ENCODE measurements at regions not wholly inside any gene's neighbourhood (a gene's known extent, or its start where the extent isn't known, plus 50 kb on each side); places are given as distances from the start of the nearest gene placed in this dataset.

DNA sequence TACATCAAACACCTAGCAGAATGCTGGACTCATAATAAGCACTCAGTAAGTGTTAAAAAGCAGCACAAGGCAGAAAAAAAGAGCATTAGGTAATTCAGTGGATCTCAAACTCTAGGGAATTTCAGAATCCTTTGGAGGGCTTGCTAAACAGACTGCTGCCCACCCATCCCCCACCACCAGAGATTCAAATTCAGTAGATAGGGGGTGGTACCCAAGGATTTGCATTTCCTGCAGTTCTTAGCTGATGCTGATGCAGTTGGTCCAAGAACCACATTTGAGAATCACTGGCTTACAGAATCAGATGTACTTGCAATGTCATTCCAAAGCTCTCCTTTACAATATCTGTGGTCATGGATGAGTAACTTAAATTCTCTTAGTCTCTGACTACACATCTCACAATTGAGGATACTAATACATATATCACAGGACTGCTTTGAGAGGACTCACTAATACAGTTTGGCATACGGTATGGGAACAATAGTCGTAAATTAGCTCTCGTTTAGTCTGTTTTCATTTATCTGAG lies 664.5 kb downstream of the KCNA4 start:
- TF ChIP-seq, protein P1, sequence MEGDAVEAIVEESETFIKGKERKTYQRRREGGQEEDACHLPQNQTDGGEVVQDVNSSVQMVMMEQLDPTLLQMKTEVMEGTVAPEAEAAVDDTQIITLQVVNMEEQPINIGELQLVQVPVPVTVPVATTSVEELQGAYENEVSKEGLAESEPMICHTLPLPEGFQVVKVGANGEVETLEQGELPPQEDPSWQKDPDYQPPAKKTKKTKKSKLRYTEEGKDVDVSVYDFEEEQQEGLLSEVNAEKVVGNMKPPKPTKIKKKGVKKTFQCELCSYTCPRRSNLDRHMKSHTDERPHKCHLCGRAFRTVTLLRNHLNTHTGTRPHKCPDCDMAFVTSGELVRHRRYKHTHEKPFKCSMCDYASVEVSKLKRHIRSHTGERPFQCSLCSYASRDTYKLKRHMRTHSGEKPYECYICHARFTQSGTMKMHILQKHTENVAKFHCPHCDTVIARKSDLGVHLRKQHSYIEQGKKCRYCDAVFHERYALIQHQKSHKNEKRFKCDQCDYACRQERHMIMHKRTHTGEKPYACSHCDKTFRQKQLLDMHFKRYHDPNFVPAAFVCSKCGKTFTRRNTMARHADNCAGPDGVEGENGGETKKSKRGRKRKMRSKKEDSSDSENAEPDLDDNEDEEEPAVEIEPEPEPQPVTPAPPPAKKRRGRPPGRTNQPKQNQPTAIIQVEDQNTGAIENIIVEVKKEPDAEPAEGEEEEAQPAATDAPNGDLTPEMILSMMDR (IDR thresholded peaks at IDR 0.05; ENCODE audit: borderline replicate concordance) = no peak
- no peak for DNase-seq
- Histone ChIP-seq H3K36me3 (no peaks in the 10 kb centered on the region), H3K27me3 (ENCODE audit: low read depth) (no peaks in the 10 kb centered on the region), H3K9me3 (replicated peaks) (no peaks in the 10 kb centered on the region), H3K4me1 (no peaks in the 10 kb centered on the region), H3K4me3 (no peak overlapping the region), H3K27ac (replicated peaks) (no peak overlapping the region)
- intact Hi-C loops (cut with micrococcal nuclease) = no loop called here

GRCh38 chr11:29351301-29351873 lies 665.4 kb downstream of the KCNA4 start:
- Histone ChIP-seq H3K36me3 (no peaks in the 10 kb centered on the region), H3K27ac (replicated peaks) (no peak overlapping the region), H3K4me3 (no peak overlapping the region), H3K4me1 (no peaks in the 10 kb centered on the region), H3K9me3 (replicated peaks) (no peaks in the 10 kb centered on the region), H3K27me3 (ENCODE audit: low read depth) (no peaks in the 10 kb centered on the region)
- intact Hi-C loops (cut with micrococcal nuclease) = no loop called here
- DNase-seq = no peak
- TF ChIP-seq, protein P1 (IDR thresholded peaks at IDR 0.05; ENCODE audit: borderline replicate concordance) = no peak

DNA sequence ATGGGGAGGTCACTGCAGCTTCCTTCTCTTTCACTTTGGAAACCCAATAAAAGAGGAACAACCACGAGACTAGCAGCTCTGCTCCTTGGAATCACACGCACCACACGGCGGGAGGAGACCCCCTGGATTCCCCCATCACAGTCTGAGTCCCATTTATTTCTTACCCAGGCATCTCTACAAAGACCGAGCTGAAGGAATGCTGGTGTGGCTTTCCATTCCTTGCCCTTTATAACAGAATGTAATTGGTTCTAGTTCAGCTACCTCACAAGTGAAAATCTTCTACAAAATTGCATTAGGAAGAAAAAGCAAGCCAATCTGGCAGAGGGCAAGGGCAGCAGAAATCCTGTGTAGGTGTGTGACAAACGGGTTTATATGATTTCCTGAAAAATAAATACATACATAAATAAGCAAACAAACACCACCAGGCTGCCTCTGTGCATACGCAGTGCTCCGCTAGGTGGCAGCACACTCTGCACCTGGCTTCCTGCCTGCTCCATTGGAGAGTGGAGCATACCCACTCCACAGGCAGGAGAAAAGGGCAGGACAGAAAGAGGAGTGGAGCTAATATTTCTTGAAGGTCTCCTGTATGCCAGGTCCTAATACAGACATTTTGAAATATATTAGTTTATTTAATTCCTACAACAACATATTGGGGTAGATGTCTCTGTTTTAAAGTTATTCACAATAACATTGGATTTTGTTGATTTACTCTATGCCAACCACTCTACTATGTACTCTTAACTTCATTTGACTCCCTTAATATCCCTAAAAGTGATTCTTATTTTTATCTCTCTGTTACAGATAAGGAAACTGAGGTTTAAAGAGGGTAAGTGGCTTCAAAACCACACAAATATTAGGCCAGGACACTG lies 673.1 kb downstream of the KCNA4 start:
- TF ChIP-seq, protein P1 (IDR thresholded peaks at IDR 0.05; ENCODE audit: borderline replicate concordance) = peak; percentile 91
- H3K9me3 ChIP-seq (replicated peaks) = no peaks in the 10 kb centered on the region
- no peaks in the 10 kb centered on the region for H3K4me1 ChIP-seq
- H3K27ac ChIP-seq (replicated peaks) = no peak overlapping the region
- H3K4me3 ChIP-seq = no peak overlapping the region
- H3K36me3 ChIP-seq = no peaks in the 10 kb centered on the region
- peak; percentile 32 for DNase-seq
- intact Hi-C loops (cut with micrococcal nuclease) = no loop called here
- H3K27me3 ChIP-seq (ENCODE audit: low read depth) = peaks cover 13% of the 10 kb centered on the region

- Histone ChIP-seq H3K36me3 (no peaks in the 10 kb centered on the region), H3K4me3 (no peak overlapping the region), H3K9me3 (replicated peaks) (no peaks in the 10 kb centered on the region), H3K27ac (replicated peaks) (no peak overlapping the region), H3K27me3 (ENCODE audit: low read depth) (peaks cover 27% of the 10 kb centered on the region), H3K4me1 (no peaks in the 10 kb centered on the region)
- no peak for DNase-seq
- TF ChIP-seq, protein P1 (IDR thresholded peaks at IDR 0.05; ENCODE audit: borderline replicate concordance) = no peak
- intact Hi-C loops (cut with micrococcal nuclease) = no loop called here
Observed at GRCh38 chr11:29336727-29337575, 679.9 kb downstream of the KCNA4 start.

GRCh38 chr11:29334776-29335130 lies 682.1 kb downstream of the KCNA4 start:
- TF ChIP-seq, protein P1 (IDR thresholded peaks at IDR 0.05; ENCODE audit: borderline replicate concordance) = no peak
- Histone ChIP-seq H3K9me3 (replicated peaks) (no peaks in the 10 kb centered on the region), H3K4me1 (no peaks in the 10 kb centered on the region), H3K4me3 (no peak overlapping the region), H3K27me3 (ENCODE audit: low read depth) (peaks cover 27% of the 10 kb centered on the region), H3K27ac (replicated peaks) (no peak overlapping the region), H3K36me3 (no peaks in the 10 kb centered on the region)
- DNase-seq = no peak
- intact Hi-C loops (cut with micrococcal nuclease) = no loop called here

All from left ventricle myocardium inferior (tissue), 1 donor.